Rectal smooth muscle tissue (tissue), 1 donor: ENCODE measurements at regions not wholly inside any gene's neighbourhood (a gene's known extent, or its start where the extent isn't known, plus 50 kb on each side); places are given as distances from the start of the nearest gene placed in this dataset.

Source experiments
- H3K27ac ChIP-seq: one replicate; pipeline ENCODE4 v1.7.0; 2013; ENCODE audit warnings: low read depth, low read length, inconsistent platforms
- H3K27me3 ChIP-seq: one replicate; pipeline ENCODE4 v1.7.0; 2013; ENCODE audit warnings: low read length; ENCODE audit not compliant: control insufficient read depth, insufficient read depth
- H3K36me3 ChIP-seq: one replicate; pipeline ENCODE4 v1.7.0; 2013; ENCODE audit warnings: low read length; ENCODE audit not compliant: control insufficient read depth, insufficient read depth
- H3K4me1 ChIP-seq: one replicate; pipeline ENCODE4 v1.7.0; 2013; ENCODE audit warnings: low read length; ENCODE audit not compliant: control insufficient read depth, insufficient read depth
- H3K4me3 ChIP-seq: one replicate; pipeline ENCODE4 v1.7.0; 2013; ENCODE audit warnings: low read length
- H3K9ac ChIP-seq: one replicate; pipeline ENCODE4 v1.7.0; 2013; ENCODE audit warnings: low read length

GRCh38 chr14:97349946-97350345, 552.8 kb downstream of the VRK1 start:
- H3K4me3 ChIP-seq, result no peak overlapping the region
- no peak overlapping the region for H3K9ac ChIP-seq
- no peaks in the 10 kb centered on the region for H3K36me3 ChIP-seq
- no peaks in the 10 kb centered on the region for H3K27me3 ChIP-seq
- no peaks in the 10 kb centered on the region for H3K4me1 ChIP-seq
- no peak overlapping the region for H3K27ac ChIP-seq

GRCh38 chr14:97350415-97350814, 553.2 kb downstream of the VRK1 start:
- Histone ChIP-seq H3K27me3 (no peaks in the 10 kb centered on the region), H3K27ac (no peak overlapping the region), H3K36me3 (no peaks in the 10 kb centered on the region), H3K4me3 (no peak overlapping the region), H3K4me1 (no peaks in the 10 kb centered on the region), H3K9ac (no peak overlapping the region)

GRCh38 chr14:97350894-97351731, 553.9 kb downstream of the VRK1 start:
- Histone ChIP-seq H3K36me3 (no peaks in the 10 kb centered on the region), H3K27me3 (no peaks in the 10 kb centered on the region), H3K4me1 (no peaks in the 10 kb centered on the region), H3K27ac (no peak overlapping the region), H3K9ac (no peak overlapping the region), H3K4me3 (no peak overlapping the region)

- Histone ChIP-seq H3K36me3 (no peaks in the 10 kb centered on the region), H3K27ac (no peak overlapping the region), H3K27me3 (no peaks in the 10 kb centered on the region), H3K4me3 (no peak overlapping the region), H3K4me1 (no peaks in the 10 kb centered on the region), H3K9ac (no peak overlapping the region)
Measured at GRCh38 chr14:97353102-97353501, 555.9 kb downstream of the VRK1 start.

GRCh38 chr14:97354119-97354722, 557.0 kb downstream of the VRK1 start:
- H3K36me3 ChIP-seq, result no peaks in the 10 kb centered on the region
- no peak overlapping the region for H3K9ac ChIP-seq
- H3K4me3 ChIP-seq, result no peak overlapping the region
- no peaks in the 10 kb centered on the region for H3K4me1 ChIP-seq
- H3K27ac ChIP-seq, result no peak overlapping the region
- no peaks in the 10 kb centered on the region for H3K27me3 ChIP-seq

GRCh38 chr14:97359341-97359740, 562.2 kb downstream of the VRK1 start:
- H3K27me3 ChIP-seq, result no peaks in the 10 kb centered on the region
- no peaks in the 10 kb centered on the region for H3K36me3 ChIP-seq
- no peak overlapping the region for H3K9ac ChIP-seq
- no peak overlapping the region for H3K4me3 ChIP-seq
- no peak overlapping the region for H3K27ac ChIP-seq
- no peaks in the 10 kb centered on the region for H3K4me1 ChIP-seq

GRCh38 chr14:97361181-97361580, 564.0 kb downstream of the VRK1 start:
- no peaks in the 10 kb centered on the region for H3K36me3 ChIP-seq
- H3K27ac ChIP-seq, result no peak overlapping the region
- H3K4me1 ChIP-seq, result no peaks in the 10 kb centered on the region
- no peaks in the 10 kb centered on the region for H3K27me3 ChIP-seq
- no peak overlapping the region for H3K9ac ChIP-seq
- H3K4me3 ChIP-seq, result no peak overlapping the region

GRCh38 chr14:97361958-97362357, 564.8 kb downstream of the VRK1 start:
- H3K9ac ChIP-seq, result no peak overlapping the region
- no peaks in the 10 kb centered on the region for H3K4me1 ChIP-seq
- no peak overlapping the region for H3K4me3 ChIP-seq
- H3K27ac ChIP-seq, result no peak overlapping the region
- no peaks in the 10 kb centered on the region for H3K36me3 ChIP-seq
- no peaks in the 10 kb centered on the region for H3K27me3 ChIP-seq

- Histone ChIP-seq H3K36me3 (no peaks in the 10 kb centered on the region), H3K9ac (no peak overlapping the region), H3K27me3 (no peaks in the 10 kb centered on the region), H3K27ac (no peak overlapping the region), H3K4me1 (no peaks in the 10 kb centered on the region), H3K4me3 (no peak overlapping the region)
Measured at GRCh38 chr14:97366400-97366799, 569.2 kb downstream of the VRK1 start.

GRCh38 chr14:97367278-97367677, 570.1 kb downstream of the VRK1 start:
- Histone ChIP-seq H3K36me3 (no peaks in the 10 kb centered on the region), H3K4me3 (no peak overlapping the region), H3K27me3 (no peaks in the 10 kb centered on the region), H3K27ac (no peak overlapping the region), H3K4me1 (no peaks in the 10 kb centered on the region), H3K9ac (no peak overlapping the region)

- no peaks in the 10 kb centered on the region for H3K36me3 ChIP-seq
- H3K4me3 ChIP-seq, result no peak overlapping the region
- no peak overlapping the region for H3K27ac ChIP-seq
- H3K4me1 ChIP-seq, result no peaks in the 10 kb centered on the region
- H3K27me3 ChIP-seq, result no peaks in the 10 kb centered on the region
- no peak overlapping the region for H3K9ac ChIP-seq
Measured at GRCh38 chr14:97368049-97368448, 570.9 kb downstream of the VRK1 start.

GRCh38 chr14:97368900-97369564, 571.9 kb downstream of the VRK1 start:
- no peaks in the 10 kb centered on the region for H3K27me3 ChIP-seq
- no peak overlapping the region for H3K27ac ChIP-seq
- H3K4me3 ChIP-seq, result no peak overlapping the region
- H3K4me1 ChIP-seq, result no peaks in the 10 kb centered on the region
- H3K36me3 ChIP-seq, result no peaks in the 10 kb centered on the region
- H3K9ac ChIP-seq, result no peak overlapping the region
